HG02642 (cell line): ENCODE measurements at regions not wholly inside any gene's neighbourhood (a gene's known extent, or its start where the extent isn't known, plus 50 kb on each side); places are given as distances from the start of the nearest gene placed in this dataset.

ENCODE experiments used
- ATAC-seq: cut with Tn5 transposase; IDR thresholded peaks from one replicate; pipeline ENCODE4 v1.9.1; 2021; ENCODE audit warnings: mild to moderate bottlenecking; ENCODE audit not compliant: unreplicated experiment, poor library complexity

DNA sequence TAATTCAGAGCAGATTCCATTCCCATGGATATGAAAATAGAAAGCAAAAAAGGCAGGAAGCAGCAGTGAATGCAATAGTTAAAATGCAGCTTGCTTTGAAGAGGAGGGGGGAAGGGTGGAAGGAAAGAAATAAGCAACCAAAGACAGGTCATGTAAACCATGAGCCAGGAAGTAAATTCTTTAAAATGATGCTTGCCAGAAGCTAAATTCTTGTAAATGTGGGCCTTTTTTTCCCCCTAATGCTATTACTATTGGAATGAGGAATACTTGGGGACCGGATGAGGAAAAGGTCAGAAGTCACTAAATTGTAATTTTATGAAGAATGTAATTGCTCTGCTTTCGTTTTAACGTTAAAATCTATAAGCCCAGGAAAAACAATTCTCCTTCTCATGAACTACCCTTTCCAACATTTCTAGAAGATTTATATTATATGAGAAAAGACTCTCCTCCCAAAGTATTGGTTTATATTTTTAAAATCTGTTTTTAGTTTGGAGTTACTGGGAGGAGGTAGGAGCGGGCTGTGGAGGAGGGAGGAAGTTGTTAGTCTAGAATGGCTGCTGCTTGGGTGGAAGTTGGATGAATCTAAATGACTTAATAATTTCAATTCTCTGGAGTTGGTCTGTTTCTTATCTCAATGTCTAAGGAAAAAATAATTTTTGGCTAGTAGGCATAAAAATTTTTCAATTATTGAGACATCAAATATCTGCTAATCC lies 77.6 kb upstream of the PCDH18 start:
- no peak for ATAC-seq

DNA sequence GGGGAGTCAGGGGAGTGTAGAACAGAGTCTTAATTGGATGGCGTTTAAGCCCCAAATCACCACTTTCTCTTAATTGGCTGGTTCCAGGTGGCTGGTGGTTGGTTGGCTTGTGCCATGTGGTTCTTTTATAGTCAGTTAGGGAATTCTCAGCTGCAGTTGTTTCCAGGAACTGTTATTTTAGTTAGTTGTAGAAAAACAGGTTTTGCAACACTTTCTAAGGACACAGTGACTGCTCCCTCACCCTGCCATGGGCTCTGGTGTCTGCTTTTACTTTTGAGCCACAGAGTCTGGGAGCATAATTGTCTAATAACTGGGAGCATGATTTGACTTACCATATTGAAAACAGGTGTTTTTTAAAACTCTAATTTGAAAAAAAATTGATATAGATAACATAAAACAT lies 75.8 kb upstream of the PCDH18 start:
- ATAC-seq, result no peak

DNA sequence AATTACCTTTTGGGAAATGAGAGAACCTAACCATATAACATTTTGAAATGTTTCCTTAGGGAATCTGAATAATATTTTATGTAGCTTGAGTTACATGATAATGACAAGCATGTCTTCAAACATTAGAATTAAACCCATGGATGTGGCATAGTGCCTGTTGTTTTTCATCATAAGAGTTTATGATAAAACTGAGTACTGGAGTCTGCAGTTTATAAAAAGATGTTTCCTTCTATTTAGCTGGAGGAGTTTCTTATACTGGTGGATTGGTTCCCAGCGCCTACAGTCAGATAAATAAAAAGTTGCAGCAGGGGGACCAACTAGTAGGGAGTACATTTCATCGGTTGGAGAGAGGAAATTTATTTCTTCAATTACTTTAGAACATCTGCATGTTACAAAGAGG lies 70.1 kb upstream of the PCDH18 start:
- no peak for ATAC-seq

DNA sequence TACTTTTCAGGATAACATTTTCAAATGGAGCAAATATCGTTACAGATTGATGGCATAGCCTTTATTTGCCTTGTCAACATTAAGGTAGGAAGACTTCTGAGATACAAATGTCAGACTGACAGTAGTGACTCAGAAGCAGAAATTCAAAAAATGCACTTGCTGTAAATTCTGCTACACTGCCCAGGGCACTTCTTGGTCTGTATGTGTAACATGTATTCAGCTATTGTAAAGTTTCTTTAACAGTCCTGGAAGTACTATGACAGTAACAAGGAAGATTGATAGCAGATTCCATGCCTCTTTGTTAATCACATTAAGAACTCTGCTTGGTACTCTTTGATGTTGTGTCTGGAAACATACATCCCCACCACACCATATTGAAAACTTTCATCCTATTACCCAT lies 69.6 kb upstream of the PCDH18 start:
- no peak for ATAC-seq

DNA sequence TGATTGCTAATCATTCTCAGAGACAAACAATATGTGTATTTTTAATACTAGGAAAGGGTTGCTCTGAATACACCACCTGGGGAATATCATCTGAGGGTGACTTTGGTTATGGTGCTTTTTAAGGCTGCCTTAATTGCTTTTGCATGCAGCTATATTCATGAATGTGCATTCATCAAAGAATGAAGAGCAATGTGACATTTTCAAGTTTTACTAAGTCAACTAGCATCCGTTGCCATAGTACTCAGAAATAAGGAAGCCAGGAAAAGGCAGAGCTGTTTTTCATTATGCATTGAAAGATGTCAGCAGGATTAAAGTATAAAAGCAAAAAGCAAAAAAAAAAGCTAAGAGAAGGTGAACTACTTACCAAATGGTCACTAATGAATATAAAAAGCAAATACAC lies 67.4 kb upstream of the PCDH18 start:
- ATAC-seq, result no peak

DNA sequence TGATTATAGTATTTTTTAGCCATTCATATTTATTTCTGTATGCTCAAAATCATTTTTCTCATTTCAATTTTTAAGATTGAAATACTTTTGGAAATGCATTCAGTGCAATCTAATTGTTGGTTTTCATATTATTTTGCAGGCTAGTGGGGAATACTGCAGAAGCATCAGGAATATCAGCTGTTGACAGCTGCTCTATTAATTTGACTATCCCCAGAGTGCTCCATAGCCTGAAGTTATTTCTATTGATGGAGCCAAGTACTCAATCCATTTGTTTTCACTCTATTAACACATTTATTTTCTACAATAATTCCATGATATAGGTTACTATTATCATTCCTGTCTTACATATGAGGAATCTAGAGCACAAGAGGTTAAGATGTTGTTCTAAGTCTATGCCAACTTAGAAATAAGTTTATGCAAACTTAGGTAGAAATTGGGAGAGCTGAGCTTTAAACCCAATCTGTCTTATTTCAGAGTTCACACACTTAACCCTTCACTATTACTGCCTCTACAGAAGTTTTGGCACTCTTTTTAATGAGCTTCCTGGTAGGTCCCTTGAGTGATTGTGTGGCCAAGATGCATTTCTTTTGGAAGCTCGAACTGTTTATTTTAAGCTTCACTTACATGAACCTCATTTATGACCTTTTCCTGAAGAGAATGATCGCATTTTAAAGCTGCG lies 65.6 kb upstream of the PCDH18 start:
- ATAC-seq, result no peak

DNA sequence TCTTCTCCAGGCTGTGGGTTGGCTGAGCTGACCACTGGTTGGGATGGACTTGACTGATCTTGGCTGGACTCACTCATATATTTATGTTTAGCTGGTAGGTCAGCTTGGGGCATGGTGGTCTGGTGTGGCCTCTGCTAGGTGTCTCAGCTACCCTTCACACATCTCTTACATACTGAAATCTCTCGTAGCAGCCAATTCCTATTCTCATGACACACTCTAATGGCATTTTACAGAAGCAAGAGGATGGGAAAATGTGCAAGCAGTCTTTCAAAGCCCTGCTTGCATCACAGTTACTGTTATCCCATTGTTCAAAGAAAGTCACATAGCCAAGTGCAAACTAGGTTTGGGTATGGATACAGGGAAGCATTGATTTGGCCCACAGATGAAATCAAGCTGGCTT lies 55.5 kb upstream of the PCDH18 start:
- ATAC-seq, result no peak

DNA sequence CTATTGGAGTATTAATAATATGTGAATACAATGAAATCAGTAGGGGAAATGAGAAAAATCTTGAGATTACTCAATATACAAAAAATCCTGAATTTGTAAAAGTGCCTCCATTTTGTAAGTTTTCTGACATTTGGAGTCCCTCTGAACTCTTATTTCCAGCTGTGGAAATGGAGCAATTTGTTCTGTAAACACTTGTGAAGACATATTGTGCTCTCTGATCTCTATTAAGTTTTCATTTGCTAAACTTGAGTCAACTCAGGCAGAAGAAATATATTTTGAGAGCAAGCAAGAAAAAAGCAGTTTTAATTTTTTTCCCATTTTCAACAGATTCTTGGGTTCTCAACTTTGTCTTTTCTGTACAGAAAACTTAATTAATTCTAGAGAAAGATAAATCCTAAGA lies 51.4 kb upstream of the PCDH18 start:
- no peak for ATAC-seq
